ENCODE measurements at regions not wholly inside any gene's neighbourhood (a gene's known extent, or its start where the extent isn't known, plus 50 kb on each side); places are given as distances from the start of the nearest gene placed in this dataset.
A peak's percentile ranks its signal among the peaks of the same experiment; 100 is the strongest.

- Histone ChIP-seq H3K9me3 (ENCODE audit: control insufficient read depth, insufficient read depth, low read length) (no peaks in the 10 kb centered on the region), H3K36me3 (ENCODE audit: control insufficient read depth, insufficient read depth, low read length) (no peaks in the 10 kb centered on the region), H3K4me3 (ENCODE audit: low read depth, low read length) (no peak overlapping the region), H3K4me1 (ENCODE audit: control insufficient read depth, insufficient read depth, low read length) (no peaks in the 10 kb centered on the region), H3K27ac (ENCODE audit: low read depth, low read length) (no peak overlapping the region), H3K27me3 (ENCODE audit: control insufficient read depth, insufficient read depth, low read length) (no peaks in the 10 kb centered on the region)
- no peak for DNase-seq (ENCODE audit: low read depth in 4 of 6, low spot score in 6 of 6)
- 92% methylated on average over 2 of the region's 4 CpGs for whole genome bisulfite sequencing (ENCODE audit: insufficient coverage)
Observed at GRCh38 chr2:11998626-11999378, 252.4 kb downstream of the LPIN1 start.

GRCh38 chr2:12001621-12002020, 255.2 kb downstream of the LPIN1 start:
- Histone ChIP-seq H3K36me3 (ENCODE audit: control insufficient read depth, insufficient read depth, low read length) (no peaks in the 10 kb centered on the region), H3K4me1 (ENCODE audit: control insufficient read depth, insufficient read depth, low read length) (no peaks in the 10 kb centered on the region), H3K27ac (ENCODE audit: low read depth, low read length) (no peak overlapping the region), H3K4me3 (ENCODE audit: low read depth, low read length) (no peak overlapping the region), H3K9me3 (ENCODE audit: control insufficient read depth, insufficient read depth, low read length) (no peaks in the 10 kb centered on the region), H3K27me3 (ENCODE audit: control insufficient read depth, insufficient read depth, low read length) (no peaks in the 10 kb centered on the region)
- no peak for DNase-seq (ENCODE audit: low read depth in 4 of 6, low spot score in 6 of 6)
- no CpG with 5 or more reads among the region's 1 CpG for WGBS (ENCODE audit: insufficient coverage)

GRCh38 chr2:12002215-12002614, 255.8 kb downstream of the LPIN1 start:
- Histone ChIP-seq H3K4me1 (ENCODE audit: control insufficient read depth, insufficient read depth, low read length) (no peaks in the 10 kb centered on the region), H3K36me3 (ENCODE audit: control insufficient read depth, insufficient read depth, low read length) (no peaks in the 10 kb centered on the region), H3K4me3 (ENCODE audit: low read depth, low read length) (no peak overlapping the region), H3K27ac (ENCODE audit: low read depth, low read length) (no peak overlapping the region), H3K27me3 (ENCODE audit: control insufficient read depth, insufficient read depth, low read length) (no peaks in the 10 kb centered on the region), H3K9me3 (ENCODE audit: control insufficient read depth, insufficient read depth, low read length) (no peaks in the 10 kb centered on the region)
- DNase-seq (ENCODE audit: low read depth in 4 of 6, low spot score in 6 of 6) = no peak
- no CpG with 5 or more reads among the region's 3 CpGs for WGBS (ENCODE audit: insufficient coverage)

- Histone ChIP-seq H3K27me3 (ENCODE audit: control insufficient read depth, insufficient read depth, low read length) (no peaks in the 10 kb centered on the region), H3K4me1 (ENCODE audit: control insufficient read depth, insufficient read depth, low read length) (no peaks in the 10 kb centered on the region)
- WGBS (ENCODE audit: insufficient coverage) = 95% methylated on average over 4 of the region's 6 CpGs
Observed at GRCh38 chr2:12004713-12005112, 258.3 kb downstream of the LPIN1 start.

GRCh38 chr2:12005886-12006681, 259.7 kb downstream of the LPIN1 start:
- DNase-seq (ENCODE audit: low read depth in 4 of 6, low spot score in 6 of 6) = peak in 5 of 6 donors; percentile 46 to 92 (median 61)
- Histone ChIP-seq H3K27me3 (ENCODE audit: control insufficient read depth, insufficient read depth, low read length) (no peaks in the 10 kb centered on the region), H3K4me1 (ENCODE audit: control insufficient read depth, insufficient read depth, low read length) (no peaks in the 10 kb centered on the region), H3K9me3 (ENCODE audit: control insufficient read depth, insufficient read depth, low read length) (no peaks in the 10 kb centered on the region), H3K36me3 (ENCODE audit: control insufficient read depth, insufficient read depth, low read length) (no peaks in the 10 kb centered on the region), H3K4me3 (ENCODE audit: low read depth, low read length) (no peak overlapping the region), H3K27ac (ENCODE audit: low read depth, low read length) (no peak overlapping the region)
- 10% methylated on average over 2 of the region's 8 CpGs for WGBS (ENCODE audit: insufficient coverage)

More at GRCh38 chr2:12004713-12005112, 258.3 kb downstream of the LPIN1 start:
- no peaks in the 10 kb centered on the region for H3K9me3 ChIP-seq (ENCODE audit: control insufficient read depth, insufficient read depth, low read length)
- no peak for DNase-seq (ENCODE audit: low read depth in 4 of 6, low spot score in 6 of 6)
- no peaks in the 10 kb centered on the region for H3K36me3 ChIP-seq (ENCODE audit: control insufficient read depth, insufficient read depth, low read length)
- H3K27ac ChIP-seq (ENCODE audit: low read depth, low read length) = no peak overlapping the region
- H3K4me3 ChIP-seq (ENCODE audit: low read depth, low read length) = no peak overlapping the region

GRCh38 chr2:12006850-12007249, 260.4 kb downstream of the LPIN1 start:
- no peaks in the 10 kb centered on the region for H3K27me3 ChIP-seq (ENCODE audit: control insufficient read depth, insufficient read depth, low read length)
- no peak overlapping the region for H3K4me3 ChIP-seq (ENCODE audit: low read depth, low read length)
- no peaks in the 10 kb centered on the region for H3K4me1 ChIP-seq (ENCODE audit: control insufficient read depth, insufficient read depth, low read length)
- DNase-seq (ENCODE audit: low read depth in 4 of 6, low spot score in 6 of 6) = peak in 3 of 6 donors; percentile 14 to 51 (median 34)
- H3K36me3 ChIP-seq (ENCODE audit: control insufficient read depth, insufficient read depth, low read length) = no peaks in the 10 kb centered on the region
- WGBS (ENCODE audit: insufficient coverage) = 80% methylated on average over 1 of the region's 4 CpGs
- H3K27ac ChIP-seq (ENCODE audit: low read depth, low read length) = no peak overlapping the region
- H3K9me3 ChIP-seq (ENCODE audit: control insufficient read depth, insufficient read depth, low read length) = no peaks in the 10 kb centered on the region

- H3K27ac ChIP-seq (ENCODE audit: low read depth, low read length) = no peak overlapping the region
Observed at GRCh38 chr2:12007282-12007681, 260.9 kb downstream of the LPIN1 start.

GRCh38 chr2:12008425-12009061, 262.1 kb downstream of the LPIN1 start:
- no peak overlapping the region for H3K27ac ChIP-seq (ENCODE audit: low read depth, low read length)
- no peaks in the 10 kb centered on the region for H3K4me1 ChIP-seq (ENCODE audit: control insufficient read depth, insufficient read depth, low read length)
- no peak overlapping the region for H3K4me3 ChIP-seq (ENCODE audit: low read depth, low read length)
- no peak for DNase-seq (ENCODE audit: low read depth in 4 of 6, low spot score in 6 of 6)
- WGBS (ENCODE audit: insufficient coverage) = 100% methylated on average over 1 of the region's 6 CpGs
- no peaks in the 10 kb centered on the region for H3K27me3 ChIP-seq (ENCODE audit: control insufficient read depth, insufficient read depth, low read length)
- no peaks in the 10 kb centered on the region for H3K36me3 ChIP-seq (ENCODE audit: control insufficient read depth, insufficient read depth, low read length)
- H3K9me3 ChIP-seq (ENCODE audit: control insufficient read depth, insufficient read depth, low read length) = no peaks in the 10 kb centered on the region

More at GRCh38 chr2:12007282-12007681, 260.9 kb downstream of the LPIN1 start:
- no peak overlapping the region for H3K4me3 ChIP-seq (ENCODE audit: low read depth, low read length)
- no CpG with 5 or more reads among the region's 1 CpG for WGBS (ENCODE audit: insufficient coverage)
- H3K36me3 ChIP-seq (ENCODE audit: control insufficient read depth, insufficient read depth, low read length) = no peaks in the 10 kb centered on the region
- no peak for DNase-seq (ENCODE audit: low read depth in 4 of 6, low spot score in 6 of 6)
- no peaks in the 10 kb centered on the region for H3K4me1 ChIP-seq (ENCODE audit: control insufficient read depth, insufficient read depth, low read length)
- H3K27me3 ChIP-seq (ENCODE audit: control insufficient read depth, insufficient read depth, low read length) = no peaks in the 10 kb centered on the region
- H3K9me3 ChIP-seq (ENCODE audit: control insufficient read depth, insufficient read depth, low read length) = no peaks in the 10 kb centered on the region

- WGBS (ENCODE audit: insufficient coverage) = no CpG with 5 or more reads among the region's 3 CpGs
Observed at GRCh38 chr2:12009323-12009905, 263.0 kb downstream of the LPIN1 start.

More at GRCh38 chr2:12009323-12009905, 263.0 kb downstream of the LPIN1 start:
- DNase-seq (ENCODE audit: low read depth in 4 of 6, low spot score in 6 of 6) = peak in 1 of 6 donors; percentile 15
- Histone ChIP-seq H3K4me3 (ENCODE audit: low read depth, low read length) (no peak overlapping the region), H3K27ac (ENCODE audit: low read depth, low read length) (no peak overlapping the region), H3K36me3 (ENCODE audit: control insufficient read depth, insufficient read depth, low read length) (no peaks in the 10 kb centered on the region), H3K9me3 (ENCODE audit: control insufficient read depth, insufficient read depth, low read length) (no peaks in the 10 kb centered on the region), H3K4me1 (ENCODE audit: control insufficient read depth, insufficient read depth, low read length) (no peaks in the 10 kb centered on the region), H3K27me3 (ENCODE audit: control insufficient read depth, insufficient read depth, low read length) (no peaks in the 10 kb centered on the region)
